ENCODE measurements at regions not wholly inside any gene's neighbourhood (a gene's known extent, or its start where the extent isn't known, plus 50 kb on each side); places are given as distances from the start of the nearest gene placed in this dataset.

- TF ChIP-seq CTCF (IDR thresholded peaks at IDR 0.05) (no peak), POLR2A (IDR thresholded peaks at IDR 0.05) (no peak), POLR2AphosphoS5 (IDR thresholded peaks at IDR 0.05) (no peak), EP300 (IDR thresholded peaks at IDR 0.05) (no peak)
Measured at GRCh38 chr5:155472780-155473179, 459.2 kb downstream of the KIF4B start.
